ENCODE measurements at regions not wholly inside any gene's neighbourhood (a gene's known extent, or its start where the extent isn't known, plus 50 kb on each side); places are given as distances from the start of the nearest gene placed in this dataset.

- no peaks in the 10 kb centered on the region; the same call in 1 of the 2 replicates for H3K27me3 ChIP-seq (replicated peaks; ENCODE audit: control insufficient read depth, insufficient read depth, low read length)
- H3K27me3 Mint-ChIP-seq (ENCODE audit: insufficient read depth, unreplicated experiment), result no peaks in the 10 kb centered on the region
- H3K4me3 ChIP-seq (ENCODE audit: low read depth, low read length), result no peak overlapping the region
- H3K36me3 ChIP-seq (ENCODE audit: control insufficient read depth, insufficient read depth, low read length), result no peaks in the 10 kb centered on the region
- H3K9me3 Mint-ChIP-seq (ENCODE audit: unreplicated experiment), result peaks cover 9% of the 10 kb centered on the region
- DNase-seq, result no peak
- intact Hi-C loops (cut with micrococcal nuclease; ENCODE audit: unreplicated experiment), result no loop called here
- ChIA-PET CTCF (no interaction called here), POLR2A (no interaction called here)
- H3K36me3 Mint-ChIP-seq (ENCODE audit: insufficient read depth, unreplicated experiment), result no peaks in the 10 kb centered on the region
- H3K9me3 ChIP-seq, result peaks cover 4% of the 10 kb centered on the region; the same call in 1 of the 2 replicates
- no peak overlapping the region for H3K4me3 Mint-ChIP-seq (ENCODE audit: unreplicated experiment)
- TF ChIP-seq, protein P1, sequence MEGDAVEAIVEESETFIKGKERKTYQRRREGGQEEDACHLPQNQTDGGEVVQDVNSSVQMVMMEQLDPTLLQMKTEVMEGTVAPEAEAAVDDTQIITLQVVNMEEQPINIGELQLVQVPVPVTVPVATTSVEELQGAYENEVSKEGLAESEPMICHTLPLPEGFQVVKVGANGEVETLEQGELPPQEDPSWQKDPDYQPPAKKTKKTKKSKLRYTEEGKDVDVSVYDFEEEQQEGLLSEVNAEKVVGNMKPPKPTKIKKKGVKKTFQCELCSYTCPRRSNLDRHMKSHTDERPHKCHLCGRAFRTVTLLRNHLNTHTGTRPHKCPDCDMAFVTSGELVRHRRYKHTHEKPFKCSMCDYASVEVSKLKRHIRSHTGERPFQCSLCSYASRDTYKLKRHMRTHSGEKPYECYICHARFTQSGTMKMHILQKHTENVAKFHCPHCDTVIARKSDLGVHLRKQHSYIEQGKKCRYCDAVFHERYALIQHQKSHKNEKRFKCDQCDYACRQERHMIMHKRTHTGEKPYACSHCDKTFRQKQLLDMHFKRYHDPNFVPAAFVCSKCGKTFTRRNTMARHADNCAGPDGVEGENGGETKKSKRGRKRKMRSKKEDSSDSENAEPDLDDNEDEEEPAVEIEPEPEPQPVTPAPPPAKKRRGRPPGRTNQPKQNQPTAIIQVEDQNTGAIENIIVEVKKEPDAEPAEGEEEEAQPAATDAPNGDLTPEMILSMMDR (IDR thresholded peaks at IDR 0.05; ENCODE audit: insufficient read depth in 1 of 2, low read depth in 1 of 2, low read length in 1 of 2, severe bottlenecking in 1 of 2, unreplicated experiment in 1 of 2), result no peak
- H3K4me1 ChIP-seq, result no peaks in the 10 kb centered on the region
- BruUV-seq (replicated peaks), result no TSS peak
- H3K27ac Mint-ChIP-seq (ENCODE audit: unreplicated experiment), result no peak overlapping the region
- H3K4me1 Mint-ChIP-seq (ENCODE audit: low read depth, unreplicated experiment), result no peaks in the 10 kb centered on the region
Observed at GRCh38 chr2:70368545-70368944, 66.7 kb upstream of the FAM136A start.

- Histone ChIP-seq H3K27me3 (replicated peaks; ENCODE audit: control insufficient read depth, insufficient read depth, low read length) (no peaks in the 10 kb centered on the region; the same call in 1 of the 2 replicates), H3K4me3 (ENCODE audit: low read depth, low read length) (no peak overlapping the region), H3K36me3 (ENCODE audit: control insufficient read depth, insufficient read depth, low read length) (no peaks in the 10 kb centered on the region), H3K9me3 (no peaks in the 10 kb centered on the region), H3K4me1 (no peaks in the 10 kb centered on the region)
- Mint-ChIP-seq H3K27ac (ENCODE audit: unreplicated experiment) (no peak overlapping the region), H3K9me3 (ENCODE audit: unreplicated experiment) (peaks cover 8% of the 10 kb centered on the region), H3K4me3 (ENCODE audit: unreplicated experiment) (no peak overlapping the region), H3K4me1 (ENCODE audit: low read depth, unreplicated experiment) (no peaks in the 10 kb centered on the region), H3K36me3 (ENCODE audit: insufficient read depth, unreplicated experiment) (no peaks in the 10 kb centered on the region), H3K27me3 (ENCODE audit: insufficient read depth, unreplicated experiment) (no peaks in the 10 kb centered on the region)
- intact Hi-C loops (cut with micrococcal nuclease; ENCODE audit: unreplicated experiment), result no loop called here
- BruUV-seq (replicated peaks), result no TSS peak
- CTCF ChIA-PET, result no interaction called here
- POLR2A ChIA-PET, result no interaction called here
- TF ChIP-seq, protein P1 (IDR thresholded peaks at IDR 0.05; ENCODE audit: insufficient read depth in 1 of 2, low read depth in 1 of 2, low read length in 1 of 2, severe bottlenecking in 1 of 2, unreplicated experiment in 1 of 2), result no peak
- no peak for DNase-seq
Observed at GRCh38 chr2:70367722-70368323, 66.0 kb upstream of the FAM136A start.

GRCh38 chr2:70362661-70363060 is 60.8 kb upstream of the FAM136A start:
- intact Hi-C loops (cut with micrococcal nuclease; ENCODE audit: unreplicated experiment), result no loop called here
- H3K4me3 Mint-ChIP-seq (ENCODE audit: unreplicated experiment), result no peak overlapping the region
- H3K27ac Mint-ChIP-seq (ENCODE audit: unreplicated experiment), result no peak overlapping the region
- Histone ChIP-seq H3K4me1 (no peaks in the 10 kb centered on the region), H3K36me3 (ENCODE audit: control insufficient read depth, insufficient read depth, low read length) (no peaks in the 10 kb centered on the region), H3K9me3 (no peaks in the 10 kb centered on the region), H3K4me3 (ENCODE audit: low read depth, low read length) (no peak overlapping the region), H3K27me3 (replicated peaks; ENCODE audit: control insufficient read depth, insufficient read depth, low read length) (no peaks in the 10 kb centered on the region)
- no peaks in the 10 kb centered on the region for H3K4me1 Mint-ChIP-seq (ENCODE audit: low read depth, unreplicated experiment)
- H3K9me3 Mint-ChIP-seq (ENCODE audit: unreplicated experiment), result peaks cover 11% of the 10 kb centered on the region
- CTCF ChIA-PET, result no interaction called here
- H3K27me3 Mint-ChIP-seq (ENCODE audit: insufficient read depth, unreplicated experiment), result peaks cover 4% of the 10 kb centered on the region
- POLR2A ChIA-PET, result no interaction called here
- no peak for DNase-seq
- TF ChIP-seq, protein P1 (IDR thresholded peaks at IDR 0.05; ENCODE audit: insufficient read depth in 1 of 2, low read depth in 1 of 2, low read length in 1 of 2, severe bottlenecking in 1 of 2, unreplicated experiment in 1 of 2), result no peak
- H3K36me3 Mint-ChIP-seq (ENCODE audit: insufficient read depth, unreplicated experiment), result no peaks in the 10 kb centered on the region
- no TSS peak for BruUV-seq (replicated peaks)
